ENCODE measurements at regions not wholly inside any gene's neighbourhood (a gene's known extent, or its start where the extent isn't known, plus 50 kb on each side); places are given as distances from the start of the nearest gene placed in this dataset.
"Not testable (repeated sequence)": the region's sequence is repeated elsewhere in the genome, so short reads cannot be mapped to it uniquely, and the experiment has no call there.

- CTCF ChIA-PET: no interaction called here
- POLR2A ChIA-PET: no interaction called here
Measured at GRCh38 chr2:55811048-55811447, 112.5 kb downstream of the EFEMP1 start.

GRCh38 chr2:55810622-55811020 lies 113.0 kb downstream of the EFEMP1 start:
- ChIA-PET CTCF (no interaction called here), POLR2A (no interaction called here)

GRCh38 chr2:55809875-55810621 lies 113.5 kb downstream of the EFEMP1 start:
- ChIA-PET CTCF (no interaction called here), POLR2A (no interaction called here)

- ChIA-PET POLR2A (no interaction called here), CTCF (no interaction called here)
Measured at GRCh38 chr2:55807900-55808299, 114.3 kb upstream of the PNPT1 start.

GRCh38 chr2:55805686-55806085 lies 112.0 kb upstream of the PNPT1 start:
- ChIA-PET CTCF (no interaction called here), POLR2A (no interaction called here)

- ChIA-PET POLR2A (no interaction called here), CTCF (no interaction called here)
Measured at GRCh38 chr2:55804535-55804934, 110.9 kb upstream of the PNPT1 start.

GRCh38 chr2:55802067-55802466 lies 108.4 kb upstream of the PNPT1 start:
- CTCF ChIA-PET: no interaction called here
- POLR2A ChIA-PET: no interaction called here

- CTCF ChIA-PET: no interaction called here
Measured at GRCh38 chr2:55801436-55801835, 107.8 kb upstream of the PNPT1 start.

GRCh38 chr2:55799624-55800023 lies 106.0 kb upstream of the PNPT1 start:
- CTCF ChIA-PET, POLR2A ChIA-PET: not testable (repeated sequence)

More at GRCh38 chr2:55801436-55801835, 107.8 kb upstream of the PNPT1 start:
- POLR2A ChIA-PET: no interaction called here

- POLR2A ChIA-PET: no interaction called here
- CTCF ChIA-PET: no interaction called here
Measured at GRCh38 chr2:55796121-55796520, 102.5 kb upstream of the PNPT1 start.

- CTCF ChIA-PET, POLR2A ChIA-PET: not testable (repeated sequence)
Measured at GRCh38 chr2:55793602-55794001, 100.0 kb upstream of the PNPT1 start.

- CTCF ChIA-PET: no interaction called here
- POLR2A ChIA-PET: no interaction called here
Measured at GRCh38 chr2:55786280-55786679, 92.6 kb upstream of the PNPT1 start.

- CTCF ChIA-PET, POLR2A ChIA-PET: not testable (repeated sequence)
Measured at GRCh38 chr2:55783751-55784150, 90.1 kb upstream of the PNPT1 start.

GRCh38 chr2:55782528-55783173 lies 89.0 kb upstream of the PNPT1 start:
- CTCF ChIA-PET: no interaction called here
- POLR2A ChIA-PET: no interaction called here

- CTCF ChIA-PET: no interaction called here
Measured at GRCh38 chr2:55781542-55781941, 87.9 kb upstream of the PNPT1 start.

GRCh38 chr2:55780697-55781096 lies 87.1 kb upstream of the PNPT1 start:
- POLR2A ChIA-PET: no interaction called here

More at GRCh38 chr2:55781542-55781941, 87.9 kb upstream of the PNPT1 start:
- POLR2A ChIA-PET: no interaction called here

GRCh38 chr2:55779459-55780421 lies 86.1 kb upstream of the PNPT1 start:
- ChIA-PET POLR2A (no interaction called here), CTCF (no interaction called here)

More at GRCh38 chr2:55780697-55781096, 87.1 kb upstream of the PNPT1 start:
- CTCF ChIA-PET: no interaction called here

GRCh38 chr2:55776966-55777365 lies 83.3 kb upstream of the PNPT1 start:
- CTCF ChIA-PET: no interaction called here

GRCh38 chr2:55776479-55776878 lies 82.8 kb upstream of the PNPT1 start:
- ChIA-PET CTCF (no interaction called here), POLR2A (no interaction called here)

More at GRCh38 chr2:55776966-55777365, 83.3 kb upstream of the PNPT1 start:
- POLR2A ChIA-PET: no interaction called here

- ChIA-PET POLR2A (no interaction called here), CTCF (no interaction called here)
Measured at GRCh38 chr2:55775828-55776227, 82.2 kb upstream of the PNPT1 start.

- POLR2A ChIA-PET, CTCF ChIA-PET: not testable (repeated sequence)
Measured at GRCh38 chr2:55773651-55774050, 80.0 kb upstream of the PNPT1 start.
